GM18867 (cell line): ENCODE measurements at regions not wholly inside any gene's neighbourhood (a gene's known extent, or its start where the extent isn't known, plus 50 kb on each side); places are given as distances from the start of the nearest gene placed in this dataset.
"Not testable (repeated sequence)": the region's sequence is repeated elsewhere in the genome, so short reads cannot be mapped to it uniquely, and the experiment has no call there.

Experiments used
- ATAC-seq: cut with Tn5 transposase; IDR thresholded peaks from one replicate; pipeline ENCODE4 v1.9.1; 2021; ENCODE audit warnings: mild to moderate bottlenecking, moderate library complexity; ENCODE audit not compliant: unreplicated experiment

GRCh38 chr16:76970087-76970744 is 220.8 kb upstream of the MON1B start:
- no peak for ATAC-seq

DNA sequence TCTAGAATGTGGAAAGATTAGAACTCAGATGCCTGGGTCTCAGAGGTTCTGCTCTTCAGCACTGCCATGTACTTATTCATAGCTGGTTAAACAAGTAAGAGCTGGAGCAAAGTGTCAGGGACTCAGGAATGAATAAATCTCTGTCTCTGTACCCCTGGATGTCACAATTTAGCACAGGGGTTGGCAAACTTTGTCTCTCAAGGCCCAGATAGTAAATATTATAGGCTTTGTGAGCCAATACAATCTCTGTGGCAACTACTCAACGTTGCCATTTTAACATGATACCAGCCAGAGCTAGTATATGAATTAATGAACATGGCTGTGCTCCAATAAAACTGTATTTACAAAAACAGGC is 220.3 kb upstream of the MON1B start:
- ATAC-seq: no peak

DNA sequence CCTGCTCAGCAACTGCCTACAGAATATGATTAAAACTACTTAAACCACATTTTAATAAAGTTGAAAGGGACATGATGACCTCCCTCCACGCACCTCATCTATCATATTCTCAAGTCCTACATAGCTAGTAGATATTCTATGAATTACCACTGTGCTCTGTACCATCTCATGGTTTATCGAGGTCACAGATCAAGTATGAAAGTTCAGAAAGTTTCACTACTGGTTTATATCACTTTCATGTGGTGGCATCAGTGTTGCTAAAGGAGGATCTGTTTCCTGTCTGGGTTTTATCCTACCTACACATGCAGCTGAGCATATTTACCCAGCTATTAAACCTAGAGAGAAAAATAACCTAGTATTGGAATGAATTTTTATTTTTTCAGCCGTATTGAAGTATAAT is 214.9 kb upstream of the MON1B start:
- ATAC-seq: peak; percentile 99

DNA sequence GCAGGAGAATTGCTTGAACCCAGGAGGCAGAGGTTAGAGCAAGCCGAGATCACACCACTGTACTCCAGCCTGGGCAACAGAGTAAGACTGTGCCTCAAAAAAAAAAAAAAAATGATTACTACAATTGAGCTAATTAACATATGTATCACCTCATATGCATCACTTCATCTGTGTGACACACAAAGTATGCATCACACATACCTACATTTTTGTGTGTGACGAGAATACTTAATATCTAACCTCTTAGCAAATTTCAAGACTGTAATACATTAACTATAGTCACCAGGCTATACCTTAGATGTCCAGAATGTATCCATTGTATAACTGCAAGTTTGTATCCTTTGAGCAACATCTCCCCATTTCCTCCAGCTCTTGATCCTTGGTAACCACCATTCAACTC is 214.2 kb upstream of the MON1B start:
- no peak for ATAC-seq

DNA sequence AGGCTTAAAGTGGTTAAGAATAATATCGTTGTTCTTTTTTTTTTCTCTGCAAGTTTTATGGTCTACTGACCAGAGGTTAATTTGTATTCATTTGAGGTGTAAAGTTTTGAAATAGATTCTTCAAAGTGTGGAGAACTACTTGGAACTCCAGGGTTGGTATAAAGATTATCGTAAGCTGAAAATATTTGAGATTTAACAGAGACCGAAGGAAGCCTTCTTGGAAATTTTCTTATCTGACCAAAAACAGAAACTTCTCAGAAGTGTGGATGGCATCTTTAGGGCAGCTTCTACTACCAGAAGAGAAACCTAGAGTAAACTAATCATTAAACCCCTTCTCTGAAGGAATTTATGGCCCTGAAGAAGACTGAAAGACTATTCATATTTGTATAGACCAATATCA is 206.8 kb upstream of the MON1B start:
- no peak for ATAC-seq

DNA sequence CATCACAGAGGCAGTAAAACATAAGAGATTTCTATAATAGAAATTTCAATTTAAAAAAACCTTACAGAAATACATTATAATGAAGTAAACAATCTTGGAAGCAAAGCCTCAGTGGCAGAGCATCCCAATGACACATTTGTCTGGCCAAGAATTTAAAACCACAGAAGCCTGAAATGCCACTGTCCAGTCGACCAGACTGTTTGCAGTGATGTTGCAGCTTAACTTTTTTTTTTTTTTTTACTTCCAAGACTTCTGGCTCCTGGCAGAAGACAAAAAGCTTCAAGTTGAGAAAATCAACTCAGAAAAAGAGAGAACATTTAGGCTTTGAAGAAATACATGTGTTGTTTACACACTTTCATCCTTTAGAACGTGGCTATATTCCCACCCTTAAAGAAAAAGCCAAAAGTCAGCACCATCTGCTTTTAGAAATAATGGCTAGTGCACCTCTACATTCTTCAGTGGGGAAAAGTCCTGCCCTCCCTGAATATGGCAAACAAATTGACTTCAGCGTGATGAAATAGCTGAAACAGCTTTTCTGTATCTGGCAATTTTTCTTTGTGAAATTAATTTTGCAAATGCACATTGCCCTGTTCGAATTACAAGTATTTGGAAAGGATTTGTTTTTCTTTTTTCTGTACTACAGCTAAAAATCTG is 205.5 kb upstream of the MON1B start:
- no peak for ATAC-seq

DNA sequence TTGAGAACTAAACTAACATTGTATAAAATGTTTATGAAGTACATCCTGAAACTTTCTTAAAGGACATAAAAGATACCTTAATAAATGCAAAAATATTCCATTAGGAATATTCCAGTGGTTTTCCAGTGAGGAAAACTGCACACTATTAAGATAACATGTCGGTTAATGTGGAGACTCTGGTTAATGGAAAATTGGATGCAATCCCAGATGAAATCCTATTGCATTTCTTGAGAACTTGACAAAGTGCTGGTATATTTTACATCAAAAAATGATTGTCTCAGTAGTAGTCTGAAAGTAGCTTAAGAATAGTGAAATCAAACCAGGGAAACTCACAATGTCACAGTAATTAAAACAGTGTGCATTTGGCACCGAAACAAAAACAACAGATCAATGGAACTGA is 202.5 kb upstream of the MON1B start:
- no peak for ATAC-seq

DNA sequence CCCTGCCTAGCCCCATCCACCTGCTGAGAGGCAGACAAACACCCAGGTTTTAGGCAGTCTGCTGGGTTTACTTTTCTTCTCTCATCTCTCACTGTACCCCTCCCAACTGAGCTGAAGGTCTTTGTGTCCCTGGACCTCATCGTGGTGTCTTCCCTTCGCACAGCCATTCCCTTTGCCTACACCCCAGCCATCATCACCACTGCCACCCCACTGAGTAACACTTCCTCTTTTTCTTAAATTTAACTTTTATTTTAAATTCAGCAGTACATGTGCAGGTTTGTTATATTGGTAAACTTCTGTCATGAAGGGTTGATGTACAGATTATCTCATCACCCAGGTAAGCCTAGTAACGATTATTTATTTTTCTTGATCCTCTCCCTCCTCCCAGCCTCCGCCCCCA is 188.3 kb upstream of the MON1B start:
- no peak for ATAC-seq

DNA sequence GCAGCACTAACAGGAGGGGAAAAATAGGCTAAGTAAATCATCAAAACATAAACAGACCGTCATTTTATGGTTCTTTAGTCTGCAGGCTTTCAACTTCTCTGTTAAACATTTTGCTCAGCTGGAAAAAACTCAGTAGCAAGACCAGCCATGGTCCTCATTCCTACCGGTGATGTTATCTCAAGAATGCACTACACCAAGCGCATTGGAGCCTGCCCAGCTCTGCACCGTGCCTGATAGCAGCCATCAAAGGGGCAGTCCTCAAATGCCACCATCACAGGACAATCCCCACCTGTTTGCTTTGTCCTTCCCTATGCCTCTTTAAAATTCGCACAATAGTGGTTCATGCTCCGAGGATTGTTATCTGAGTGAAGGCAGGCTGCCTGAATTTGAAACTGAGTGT is 181.5 kb upstream of the MON1B start:
- ATAC-seq: no peak

DNA sequence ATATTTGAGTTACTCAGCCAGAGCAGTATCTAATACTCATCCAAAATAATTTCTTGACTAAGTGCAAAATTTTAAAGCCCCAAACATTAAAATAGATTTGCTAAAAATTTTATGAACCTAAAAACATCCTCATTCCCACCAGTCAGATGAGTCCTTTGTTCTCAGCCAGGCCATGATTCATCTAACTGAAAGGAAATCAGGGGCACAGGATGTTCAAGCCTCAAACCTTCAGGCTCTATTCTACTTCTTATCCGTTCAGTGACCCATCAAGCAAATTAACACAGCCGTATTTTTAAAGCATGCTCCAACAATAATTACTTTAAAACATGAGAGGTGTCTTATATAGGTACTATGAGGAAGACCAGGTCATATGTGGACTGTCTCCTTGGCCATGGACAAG is 176.5 kb upstream of the MON1B start:
- ATAC-seq: no peak

DNA sequence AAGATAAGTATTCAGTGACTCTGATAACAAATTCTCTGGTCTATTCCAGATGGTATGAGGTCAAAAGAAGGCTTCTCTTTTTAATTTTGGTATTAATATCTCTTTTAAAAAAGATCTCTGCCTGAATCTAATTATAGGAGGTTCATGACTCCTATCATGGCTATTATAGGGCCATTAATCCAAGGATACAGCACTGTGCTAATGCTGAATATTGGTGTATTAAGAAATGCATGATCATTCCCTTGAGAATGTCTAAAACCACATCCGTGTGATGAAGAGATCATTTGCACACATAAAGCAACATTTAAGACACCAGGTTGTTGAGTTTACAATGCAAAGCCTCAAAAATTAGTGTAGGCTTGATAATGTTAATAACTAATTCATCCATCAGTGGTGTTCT is 160.4 kb upstream of the MON1B start:
- no peak for ATAC-seq

GRCh38 chr16:77033516-77033915 is 157.5 kb upstream of the MON1B start:
- no peak for ATAC-seq

DNA sequence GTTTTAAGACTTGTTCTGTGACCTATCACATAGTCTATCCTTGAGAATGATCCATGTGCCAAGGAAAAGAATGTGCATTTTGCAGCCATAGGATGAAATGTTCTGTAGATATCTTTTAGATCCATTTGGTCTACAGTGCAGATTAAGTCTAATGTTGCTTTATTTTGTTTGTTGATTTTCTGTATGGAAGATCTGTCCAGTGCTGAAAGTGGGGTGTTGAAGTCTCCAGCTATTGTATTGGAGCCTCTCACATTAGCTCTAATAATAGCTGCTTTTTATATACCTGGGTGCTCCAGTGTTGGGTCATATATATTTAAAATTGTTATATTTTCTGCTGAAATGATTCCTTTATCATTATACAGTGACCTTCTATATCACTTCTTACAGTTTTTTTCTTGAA is 155.6 kb upstream of the MON1B start:
- ATAC-seq: no peak

DNA sequence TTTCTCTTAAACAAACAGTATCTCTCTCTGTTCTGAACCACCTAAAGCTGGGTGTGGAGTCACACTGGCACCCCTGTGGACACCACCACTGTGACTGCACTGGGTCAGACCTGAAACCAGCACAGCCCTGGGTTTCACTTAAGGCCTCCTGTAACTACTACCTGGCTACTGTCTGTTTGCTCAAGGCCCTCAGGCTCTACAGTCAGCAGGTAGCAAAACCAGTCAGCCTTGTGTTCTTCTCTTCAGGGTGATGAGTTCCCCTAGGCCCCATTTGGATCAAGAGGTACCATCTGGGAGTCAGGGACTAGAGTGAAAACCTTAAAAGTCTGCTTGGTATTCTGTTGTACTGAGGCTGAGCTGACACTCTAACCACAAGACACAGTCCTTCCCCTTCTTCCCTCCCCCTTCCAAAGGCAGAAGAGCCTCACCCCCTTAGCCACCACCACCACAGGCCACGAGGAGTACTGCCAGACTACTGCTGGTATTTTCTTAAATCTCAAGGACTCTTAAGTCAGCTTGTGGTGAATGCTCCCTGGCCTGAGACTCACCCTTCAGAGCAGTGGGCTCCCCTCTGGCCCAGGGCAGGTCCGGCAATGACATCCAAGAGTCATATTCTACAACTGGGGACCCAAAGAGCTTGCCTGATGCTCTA is 153.2 kb upstream of the MON1B start:
- no peak for ATAC-seq

DNA sequence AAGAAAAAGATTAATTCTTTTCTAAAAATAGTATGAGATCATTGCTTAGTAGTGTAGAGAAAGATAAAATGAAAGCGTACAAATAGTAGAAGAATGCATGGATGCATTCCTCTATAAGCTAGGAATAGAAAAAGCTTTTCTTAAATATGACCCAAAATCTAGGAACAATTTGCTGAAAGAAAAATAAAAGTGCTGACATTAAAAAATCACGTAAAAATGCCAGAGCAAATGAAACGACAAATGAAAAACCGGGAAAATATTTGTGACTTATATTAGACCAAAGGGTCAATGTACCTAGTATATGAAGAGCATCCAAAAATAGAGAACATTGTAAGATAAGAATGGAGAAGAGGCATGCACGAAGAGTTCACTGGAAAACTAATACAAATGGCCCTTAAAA is 149.5 kb upstream of the MON1B start:
- no peak for ATAC-seq

DNA sequence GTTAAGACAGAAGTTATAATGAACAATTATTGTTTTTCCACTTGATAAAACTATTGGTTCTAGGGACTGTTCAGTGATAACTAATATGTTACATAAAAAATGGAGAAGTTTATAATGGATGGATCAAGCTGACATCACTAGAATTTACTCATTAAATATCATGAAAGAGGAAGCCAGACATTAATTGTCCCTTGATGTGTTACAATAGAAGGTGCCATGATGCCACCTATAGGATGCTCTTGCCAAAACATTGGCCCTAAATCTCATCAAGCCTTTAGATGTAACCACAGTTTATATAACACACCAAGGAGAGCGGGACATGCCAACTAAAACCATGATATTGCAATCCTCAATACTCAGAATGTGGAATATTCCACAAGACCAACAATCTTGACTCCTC is 147.9 kb upstream of the MON1B start:
- ATAC-seq: no peak

DNA sequence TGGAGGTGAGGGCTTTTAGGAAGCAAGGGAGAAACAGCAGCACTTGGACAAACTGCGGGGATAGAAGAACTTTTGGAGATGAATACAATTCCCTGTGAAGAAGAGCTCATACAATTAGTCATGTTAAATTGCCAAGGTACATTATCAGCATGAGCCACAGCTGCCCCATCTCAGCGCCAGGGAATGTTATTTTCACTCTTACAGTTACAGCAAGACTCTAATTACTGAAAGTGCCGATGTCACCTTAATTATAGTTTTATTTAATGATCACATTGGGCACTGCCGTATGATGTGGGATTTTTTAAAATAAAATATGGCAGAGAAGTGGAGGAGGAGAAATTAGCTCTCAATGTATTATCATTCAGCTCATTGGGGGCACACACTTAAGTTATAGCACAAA is 144.8 kb upstream of the MON1B start:
- no peak for ATAC-seq

DNA sequence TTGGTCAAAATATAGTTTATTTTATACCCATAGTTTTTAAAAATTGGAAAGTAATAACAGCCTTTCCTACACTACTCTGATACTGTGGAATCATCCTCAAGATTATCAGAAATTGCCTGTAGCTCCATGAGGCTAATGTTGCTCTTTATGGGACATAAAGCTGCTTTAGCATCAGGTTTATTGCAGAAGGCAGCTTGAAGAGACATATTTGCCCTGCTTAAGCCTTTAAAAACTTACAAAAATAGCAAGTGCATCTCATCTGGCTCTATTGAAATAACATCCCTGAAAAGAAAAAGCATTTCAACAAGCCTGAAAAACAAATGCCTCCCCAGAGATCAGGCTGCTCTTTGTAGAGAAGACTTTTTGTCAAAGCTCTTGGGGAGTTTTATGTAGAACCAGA is 142.9 kb upstream of the MON1B start:
- ATAC-seq: no peak

DNA sequence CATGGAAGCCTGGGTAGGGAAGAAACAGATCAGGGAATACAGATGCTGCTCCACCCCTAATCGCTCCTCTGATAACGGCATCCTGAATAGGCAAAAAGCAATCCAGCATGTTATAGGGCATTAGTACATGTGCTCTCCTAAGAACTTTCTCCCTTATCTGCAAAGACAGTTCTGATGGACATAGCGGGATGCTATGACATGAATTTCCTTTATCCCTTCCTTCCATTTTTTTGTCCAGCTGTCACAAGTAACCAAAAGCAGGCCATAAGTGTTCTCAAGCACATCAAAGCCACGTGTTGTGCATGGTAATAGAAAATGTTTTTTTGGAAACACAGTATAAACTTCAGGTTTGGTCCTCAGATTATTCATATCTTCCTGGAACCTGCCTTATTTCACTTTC is 141.4 kb upstream of the MON1B start:
- no peak for ATAC-seq

DNA sequence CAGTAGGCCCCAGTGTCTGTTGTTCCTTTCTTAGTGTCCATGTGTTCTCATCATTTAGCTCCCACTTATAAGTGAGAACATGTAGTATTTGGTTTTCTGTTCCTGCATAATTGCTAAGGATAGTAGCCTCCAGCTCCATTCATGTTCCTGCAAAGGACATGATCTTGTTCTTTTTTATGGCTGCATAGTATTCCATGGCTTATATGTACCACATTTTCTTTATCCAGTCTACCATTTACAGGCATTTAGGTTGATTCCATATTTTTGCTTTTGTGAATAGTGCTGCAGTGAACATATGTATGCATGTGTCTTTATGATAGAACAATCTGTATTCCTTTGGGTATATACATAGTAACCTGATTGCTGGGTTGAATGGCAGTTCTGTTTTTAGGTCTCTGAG is 134.4 kb upstream of the MON1B start:
- not testable (repeated sequence) for ATAC-seq

- ATAC-seq: no peak
Measured at GRCh38 chr16:77057161-77057774, 133.7 kb upstream of the MON1B start.

- ATAC-seq: no peak
Measured at GRCh38 chr16:77059446-77059845, 131.5 kb upstream of the MON1B start.
